HCT116 (cell line): ENCODE measurements at regions not wholly inside any gene's neighbourhood (a gene's known extent, or its start where the extent isn't known, plus 50 kb on each side); places are given as distances from the start of the nearest gene placed in this dataset.

ENCODE experiments used
- CTCF ChIP-seq, 3 experiments: fragments of 200-600 bp in 1 of 3; sonication (generic) in 1 of 3; IDR thresholded peaks in 2 of 3; conservative IDR thresholded peaks in 1 of 3; 2 replicates each; pipeline ENCODE4 v1.5.1; 2012 to 2017; ENCODE audit warnings: low read depth in 2 of 3, low read length in 2 of 3, antibody characterized with exemption in 1 of 3, borderline replicate concordance in 1 of 3, control low read depth in 1 of 3, mild to moderate bottlenecking in 1 of 3, mixed read lengths in 1 of 3, mixed run types in 1 of 3, moderate library complexity in 1 of 3; ENCODE audit not compliant: insufficient read depth in 1 of 3
- ELF1 ChIP-seq: IDR thresholded peaks from 2 replicates; pipeline ENCODE4 v1.6.1; 2012; ENCODE audit warnings: low read depth, borderline replicate concordance
- EZH2 ChIP-seq: fragments of 200-600 bp; sonication (generic); IDR thresholded peaks from 2 replicates; pipeline ENCODE4 v1.6.1; 2017; ENCODE audit warnings: antibody characterized with exemption, mixed run types
- EZH2phosphoT487 ChIP-seq: fragments of 200-600 bp; IDR thresholded peaks from 2 replicates; pipeline ENCODE4 v1.6.1; 2018; ENCODE audit warnings: antibody characterized with exemption, borderline replicate concordance
- JUND ChIP-seq: IDR thresholded peaks from 2 replicates; pipeline ENCODE4 v1.6.1; 2012
- POLR2A ChIP-seq: IDR thresholded peaks from 2 replicates; pipeline ENCODE4 v1.7.0; 2011; ENCODE audit warnings: borderline replicate concordance; ENCODE audit not compliant: insufficient read depth, insufficient read length; ENCODE audit errors: extremely low read depth
- POLR2AphosphoS5 ChIP-seq: IDR thresholded peaks from 2 replicates; pipeline ENCODE4 v1.6.1; 2011; ENCODE audit warnings: mild to moderate bottlenecking, low read depth, low read length, moderate library complexity
- RAD21 ChIP-seq: IDR thresholded peaks from 2 replicates; pipeline ENCODE4 v1.6.1; 2012; ENCODE audit warnings: low read depth, mild to moderate bottlenecking
- TCF7L2 ChIP-seq: IDR thresholded peaks from 2 replicates; pipeline ENCODE4 v1.7.0; 2011; ENCODE audit warnings: borderline replicate concordance, inconsistent platforms; ENCODE audit not compliant: insufficient read depth, insufficient read length; ENCODE audit errors: extremely low read depth
- YY1 ChIP-seq: IDR thresholded peaks from 2 replicates; pipeline ENCODE4 v1.6.1; 2011; ENCODE audit warnings: low read length, low read depth, moderate library complexity, mild to moderate bottlenecking; ENCODE audit not compliant: insufficient replicate concordance; ENCODE audit errors: extremely low read depth
- ZBTB33 ChIP-seq: IDR thresholded peaks from 2 replicates; pipeline ENCODE4 v1.6.1; 2011; ENCODE audit warnings: mild to moderate bottlenecking, low read length, moderate library complexity; ENCODE audit not compliant: insufficient replicate concordance; ENCODE audit errors: extremely low read depth
- TF ChIP-seq, protein P1 (sequence below): IDR thresholded peaks from 2 replicates; pipeline ENCODE4 v1.6.1; 2012

GRCh38 chr2:18408638-18409037, 151.8 kb downstream of the RDH14 start:
- TF ChIP-seq CTCF (IDR thresholded peaks at IDR 0.05 in 2 of 3, conservative IDR thresholded peaks at IDR 0.05 in 1 of 3; ENCODE audit: borderline replicate concordance in 1 of 3, insufficient read depth in 1 of 3, low read depth in 2 of 3, low read length in 2 of 3): no peak
- TF ChIP-seq TCF7L2: no peak
- no peak for TF ChIP-seq EZH2phosphoT487
- TF ChIP-seq ZBTB33: no peak
- no peak for TF ChIP-seq RAD21
- TF ChIP-seq YY1: no peak
- no peak for TF ChIP-seq EZH2
- TF ChIP-seq, protein P1, sequence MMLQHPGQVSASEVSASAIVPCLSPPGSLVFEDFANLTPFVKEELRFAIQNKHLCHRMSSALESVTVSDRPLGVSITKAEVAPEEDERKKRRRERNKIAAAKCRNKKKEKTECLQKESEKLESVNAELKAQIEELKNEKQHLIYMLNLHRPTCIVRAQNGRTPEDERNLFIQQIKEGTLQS: no peak
- TF ChIP-seq JUND: no peak
- no peak for TF ChIP-seq ELF1
- TF ChIP-seq POLR2AphosphoS5: no peak
- TF ChIP-seq POLR2A: no peak
